Epithelial cell of proximal tubule (primary cell): ENCODE measurements at regions not wholly inside any gene's neighbourhood (a gene's known extent, or its start where the extent isn't known, plus 50 kb on each side); places are given as distances from the start of the nearest gene placed in this dataset.

ENCODE experiments used
- DNase-seq: peaks from one replicate; pipeline ENCODE4 v3.0.0-alpha.2; 2011; ENCODE audit warnings: low read depth
- H3K4me3 ChIP-seq: 2 replicates; pipeline ENCODE4 v1.5.1; 2011; ENCODE audit warnings: low read depth, mild to moderate bottlenecking, low read length
- CTCF ChIP-seq: conservative IDR thresholded peaks from 2 replicates; pipeline ENCODE4 v1.5.1; 2012; ENCODE audit warnings: low read depth, mild to moderate bottlenecking, low read length

DNA sequence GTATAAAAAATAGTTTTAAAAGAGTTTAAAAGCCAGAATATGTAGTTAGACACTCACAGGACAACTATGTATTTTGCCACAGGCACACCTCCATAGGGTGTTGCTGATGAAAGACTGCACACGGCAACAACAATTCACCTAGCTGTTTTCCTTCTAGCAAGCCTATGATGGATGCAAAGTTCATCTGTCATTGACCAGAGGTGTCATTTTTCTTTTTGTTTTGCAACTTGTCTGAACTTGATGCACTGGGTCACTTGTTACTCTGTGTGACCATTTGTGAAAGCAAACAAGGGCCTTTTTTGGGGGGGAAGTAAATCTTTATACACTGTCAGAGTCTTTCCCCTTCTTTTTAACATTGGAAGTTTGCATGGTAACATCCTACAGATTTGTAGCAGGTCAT lies 258.0 kb upstream of the SEMA3A start:
- no peak overlapping the region for H3K4me3 ChIP-seq
- TF ChIP-seq CTCF = no peak
- no peak for DNase-seq

DNA sequence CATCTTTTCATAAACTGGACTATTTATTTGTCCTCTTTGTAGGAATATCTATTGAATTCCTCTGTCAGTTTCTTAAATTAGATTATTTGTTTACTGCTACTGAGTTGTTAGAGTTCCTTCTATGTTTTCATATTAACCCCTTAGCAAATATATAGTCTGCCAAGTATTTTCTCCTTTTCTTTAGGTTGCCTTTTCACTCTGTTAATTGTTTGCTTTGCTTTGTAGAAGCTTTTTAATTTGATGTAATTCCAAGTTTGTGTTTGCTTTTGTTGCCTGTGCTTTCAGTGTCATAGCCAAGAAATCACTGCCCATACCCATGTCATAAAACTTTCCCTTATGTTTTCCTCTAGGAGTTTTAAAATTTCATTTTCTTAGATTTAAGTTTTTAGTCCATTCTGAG lies 256.2 kb upstream of the SEMA3A start:
- H3K4me3 ChIP-seq = no peak overlapping the region
- TF ChIP-seq CTCF = no peak
- no peak for DNase-seq

GRCh38 chr7:84447636-84448293 lies 253.2 kb upstream of the SEMA3A start:
- no peak for DNase-seq
- no peak for TF ChIP-seq CTCF
- H3K4me3 ChIP-seq = no peak overlapping the region

- no peak for DNase-seq
- H3K4me3 ChIP-seq = no peak overlapping the region
- TF ChIP-seq CTCF = no peak
Measured at GRCh38 chr7:84446991-84447480, 252.4 kb upstream of the SEMA3A start.

DNA sequence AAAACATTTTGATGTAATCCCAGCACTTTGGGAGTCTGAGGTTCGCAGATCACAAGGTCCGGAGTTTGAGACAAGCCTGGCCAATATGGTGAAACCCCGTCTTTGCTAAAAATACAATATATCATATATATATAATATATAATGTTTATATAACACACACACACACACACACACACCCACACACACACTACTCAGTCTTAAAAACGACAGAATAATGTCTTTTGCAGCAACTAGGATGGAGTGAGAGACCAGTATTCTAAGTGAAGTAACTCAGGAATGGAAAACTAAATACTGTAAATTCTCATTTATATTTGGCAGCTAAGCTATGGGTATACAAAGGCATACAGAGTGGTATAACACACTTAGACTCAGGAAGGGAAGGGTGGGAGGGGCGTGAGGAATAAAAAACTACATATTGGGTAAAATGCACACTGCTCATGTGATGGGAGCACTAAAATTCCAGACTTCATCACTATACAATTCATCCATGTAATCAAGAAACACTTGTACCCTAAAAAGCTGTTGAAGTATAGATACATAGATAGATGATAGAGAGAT lies 231.2 kb upstream of the SEMA3A start:
- TF ChIP-seq CTCF = no peak
- no peak overlapping the region for H3K4me3 ChIP-seq
- no peak for DNase-seq

- DNase-seq = no peak
- no peak for TF ChIP-seq CTCF
- H3K4me3 ChIP-seq = no peak overlapping the region
Measured at GRCh38 chr7:84422790-84423189, 228.2 kb upstream of the SEMA3A start.

- H3K4me3 ChIP-seq = no peak overlapping the region
- no peak for TF ChIP-seq CTCF
- DNase-seq = peak; percentile 97
Measured at GRCh38 chr7:84412161-84412969, 217.8 kb upstream of the SEMA3A start.
